ENCODE measurements at regions not wholly inside any gene's neighbourhood (a gene's known extent, or its start where the extent isn't known, plus 50 kb on each side); places are given as distances from the start of the nearest gene placed in this dataset.

DNA sequence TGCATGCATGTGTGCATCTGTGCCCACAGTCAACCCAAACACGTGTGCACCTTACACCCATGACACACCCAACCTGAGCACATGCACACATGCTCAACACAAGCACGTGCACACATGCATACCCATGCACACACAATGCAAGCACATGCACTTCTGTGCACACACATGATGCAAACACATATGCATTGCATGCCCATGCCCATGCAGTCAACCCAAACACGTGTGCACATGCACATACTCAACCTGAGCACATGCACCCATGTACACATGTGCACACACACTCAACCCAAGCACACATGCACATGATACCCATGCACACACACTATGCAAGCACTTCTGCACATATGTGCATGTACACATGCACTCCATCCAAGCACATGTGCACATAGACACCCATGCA, 84.5 kb upstream of the FAM20C start:
- no peaks in the 10 kb centered on the region for H3K4me1 ChIP-seq
- 87 to 93% (median 89%) methylated on average over 3 of the region's 3 CpGs for WGBS, 5 donors
- H3K9me3 ChIP-seq = peaks cover 0 to 4% (median 0%) of the 10 kb centered on the region in 4 donors
- intact Hi-C loops (cut with DNase I; ENCODE audit: low total_unique reads) = no loop called here
- no peaks in the 10 kb centered on the region for H3K27me3 ChIP-seq
- no peak overlapping the region for H3K27ac ChIP-seq
- no peaks in the 10 kb centered on the region for H3K36me3 ChIP-seq
- H3K4me3 ChIP-seq = no peak overlapping the region
- DNase-seq = no peak
- no peak for TF ChIP-seq EP300 (IDR thresholded peaks at IDR 0.05)
- no peak for TF ChIP-seq POLR2A (IDR thresholded peaks at IDR 0.05)
- TF ChIP-seq POLR2AphosphoS5 (IDR thresholded peaks at IDR 0.05) = no peak
- TF ChIP-seq, protein P1, sequence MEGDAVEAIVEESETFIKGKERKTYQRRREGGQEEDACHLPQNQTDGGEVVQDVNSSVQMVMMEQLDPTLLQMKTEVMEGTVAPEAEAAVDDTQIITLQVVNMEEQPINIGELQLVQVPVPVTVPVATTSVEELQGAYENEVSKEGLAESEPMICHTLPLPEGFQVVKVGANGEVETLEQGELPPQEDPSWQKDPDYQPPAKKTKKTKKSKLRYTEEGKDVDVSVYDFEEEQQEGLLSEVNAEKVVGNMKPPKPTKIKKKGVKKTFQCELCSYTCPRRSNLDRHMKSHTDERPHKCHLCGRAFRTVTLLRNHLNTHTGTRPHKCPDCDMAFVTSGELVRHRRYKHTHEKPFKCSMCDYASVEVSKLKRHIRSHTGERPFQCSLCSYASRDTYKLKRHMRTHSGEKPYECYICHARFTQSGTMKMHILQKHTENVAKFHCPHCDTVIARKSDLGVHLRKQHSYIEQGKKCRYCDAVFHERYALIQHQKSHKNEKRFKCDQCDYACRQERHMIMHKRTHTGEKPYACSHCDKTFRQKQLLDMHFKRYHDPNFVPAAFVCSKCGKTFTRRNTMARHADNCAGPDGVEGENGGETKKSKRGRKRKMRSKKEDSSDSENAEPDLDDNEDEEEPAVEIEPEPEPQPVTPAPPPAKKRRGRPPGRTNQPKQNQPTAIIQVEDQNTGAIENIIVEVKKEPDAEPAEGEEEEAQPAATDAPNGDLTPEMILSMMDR (IDR thresholded peaks at IDR 0.05) = no peak

DNA sequence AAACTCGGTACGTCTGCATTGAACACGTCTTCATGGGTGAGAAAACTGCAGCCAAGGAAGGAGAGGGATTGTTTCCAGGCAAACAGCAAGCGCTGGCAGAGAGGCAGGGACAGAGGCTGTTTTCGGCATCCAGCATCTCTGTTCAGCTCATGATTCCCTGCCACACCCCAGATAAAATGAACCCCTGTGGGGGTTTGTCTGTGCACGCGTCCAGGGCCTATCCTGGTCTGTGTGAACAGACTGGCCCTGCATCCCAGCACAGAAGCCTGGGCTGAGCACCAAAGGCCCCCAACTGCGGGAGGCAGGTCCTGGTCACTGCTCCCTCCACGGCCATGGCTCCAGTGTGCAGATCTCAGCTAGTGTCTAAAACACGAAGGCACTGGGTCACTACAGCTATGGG, 83.3 kb upstream of the FAM20C start:
- WGBS, 5 donors = 81 to 90% (median 88%) methylated on average over 10 of the region's 10 CpGs
- TF ChIP-seq, protein P1 (IDR thresholded peaks at IDR 0.05) = no peak
- TF ChIP-seq POLR2A (IDR thresholded peaks at IDR 0.05) (no peak), POLR2AphosphoS5 (IDR thresholded peaks at IDR 0.05) (no peak), EP300 (IDR thresholded peaks at IDR 0.05) (no peak)
- DNase-seq = no peak
- intact Hi-C loops (cut with DNase I; ENCODE audit: low total_unique reads) = no loop called here
- no peaks in the 10 kb centered on the region for H3K4me1 ChIP-seq
- H3K27ac ChIP-seq = no peak overlapping the region
- H3K36me3 ChIP-seq = no peaks in the 10 kb centered on the region
- H3K27me3 ChIP-seq = no peaks in the 10 kb centered on the region
- H3K4me3 ChIP-seq = no peak overlapping the region
- H3K9me3 ChIP-seq = peaks cover 0 to 4% (median 0%) of the 10 kb centered on the region in 4 donors

DNA sequence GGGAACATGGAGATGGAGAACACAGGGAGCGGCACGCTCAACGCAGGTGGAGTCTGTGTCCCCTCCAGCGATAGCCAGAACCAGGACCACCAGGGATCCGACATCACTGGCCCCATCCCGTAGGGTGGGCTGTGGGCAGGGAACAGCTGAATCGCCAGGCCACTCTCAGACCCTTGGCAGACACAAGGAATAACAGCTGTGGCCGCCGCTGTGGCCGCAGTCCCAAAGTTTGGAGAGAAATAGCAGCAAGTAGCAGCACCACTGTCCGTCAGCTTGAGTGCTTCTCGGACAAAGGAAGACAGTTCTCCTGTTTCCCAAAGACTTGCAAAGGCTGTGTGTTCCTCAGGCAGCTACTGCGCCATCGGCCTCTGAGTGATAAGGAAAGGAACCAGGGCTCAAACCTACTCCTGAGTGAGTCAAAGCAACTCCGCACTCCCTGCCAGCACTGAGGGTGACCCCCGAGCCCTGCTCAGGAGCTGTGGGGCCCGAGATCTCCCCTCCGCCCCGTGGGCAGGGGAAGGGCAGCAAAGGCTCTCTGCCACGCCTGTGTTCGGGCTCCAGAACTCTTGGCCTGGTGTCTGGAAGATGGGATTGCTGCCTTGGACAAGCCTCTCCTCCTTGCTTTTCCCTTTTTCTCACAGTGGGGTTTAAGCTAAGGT, 82.3 kb upstream of the FAM20C start:
- peaks cover 0 to 5% (median 1%) of the 10 kb centered on the region in 4 donors for H3K4me1 ChIP-seq
- intact Hi-C loops (cut with DNase I; ENCODE audit: low total_unique reads) = no loop called here
- H3K36me3 ChIP-seq = no peaks in the 10 kb centered on the region
- TF ChIP-seq EP300 (IDR thresholded peaks at IDR 0.05) = no peak
- TF ChIP-seq POLR2AphosphoS5 (IDR thresholded peaks at IDR 0.05) = no peak
- TF ChIP-seq, protein P1 (IDR thresholded peaks at IDR 0.05) = no peak
- TF ChIP-seq POLR2A (IDR thresholded peaks at IDR 0.05) = no peak
- no peaks in the 10 kb centered on the region for H3K27me3 ChIP-seq
- H3K4me3 ChIP-seq = no peak overlapping the region
- peaks cover 0 to 4% (median 0%) of the 10 kb centered on the region in 4 donors for H3K9me3 ChIP-seq
- peak in 1 of 2 donors; percentile 21 for DNase-seq
- 77 to 78% (median 78%) methylated on average over 14 to 21 of the region's 21 CpGs for WGBS, 5 donors
- H3K27ac ChIP-seq = no peak overlapping the region

DNA sequence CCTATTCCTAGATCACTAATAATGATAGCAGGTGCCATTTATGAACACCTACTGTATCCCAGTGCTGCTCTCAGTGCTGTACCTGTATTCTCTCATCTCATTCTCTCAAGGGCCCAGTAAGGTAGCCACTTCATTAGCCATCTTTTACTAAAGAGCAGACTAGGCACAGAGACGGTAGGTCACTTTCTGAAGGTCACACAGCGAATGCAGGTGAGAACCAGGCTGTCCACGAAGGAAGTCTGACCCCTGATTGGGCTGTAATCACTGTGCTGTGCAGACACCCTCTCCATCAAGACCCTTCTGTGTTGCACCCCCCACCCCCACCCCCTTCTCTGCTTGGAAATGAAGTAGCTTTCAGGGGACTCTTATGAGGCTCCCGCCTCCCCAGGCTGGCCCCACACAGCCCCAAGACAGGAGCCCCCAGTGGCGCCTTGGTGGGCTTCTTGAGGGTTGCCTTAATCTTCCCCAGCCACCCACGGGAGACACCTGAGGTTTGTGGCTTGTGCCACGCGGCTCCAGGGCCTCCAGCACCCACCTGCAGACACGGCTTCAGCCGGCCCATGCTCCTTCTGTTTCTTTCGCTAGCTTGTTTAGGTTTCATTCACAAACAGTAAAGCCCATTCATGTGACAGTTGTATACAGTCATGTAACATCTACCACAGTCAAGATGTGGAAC, 81.7 kb upstream of the FAM20C start:
- Histone ChIP-seq H3K9me3 (peaks cover 0 to 4% (median 0%) of the 10 kb centered on the region in 4 donors), H3K4me1 (peaks cover 0 to 11% (median 7%) of the 10 kb centered on the region in 4 donors), H3K27ac (no peak overlapping the region), H3K4me3 (no peak overlapping the region), H3K27me3 (no peaks in the 10 kb centered on the region), H3K36me3 (no peaks in the 10 kb centered on the region)
- TF ChIP-seq EP300 (IDR thresholded peaks at IDR 0.05) (no peak), POLR2A (IDR thresholded peaks at IDR 0.05) (no peak), POLR2AphosphoS5 (IDR thresholded peaks at IDR 0.05) (no peak)
- TF ChIP-seq, protein P1 (IDR thresholded peaks at IDR 0.05) = no peak
- intact Hi-C loops (cut with DNase I; ENCODE audit: low total_unique reads) = no loop called here
- 74 to 86% (median 81%) methylated on average over 9 to 11 of the region's 11 CpGs for whole genome bisulfite sequencing, 5 donors
- DNase-seq = no peak
